MM.1S (cell line): ENCODE measurements at regions not wholly inside any gene's neighbourhood (a gene's known extent, or its start where the extent isn't known, plus 50 kb on each side); places are given as distances from the start of the nearest gene placed in this dataset.

Experiments used
- DNase-seq: peaks from one replicate; pipeline ENCODE4 v3.0.0-alpha.2; 2015
- H2AFZ ChIP-seq: fragments of 300-600 bp; sonication (generic); 2 replicates; pipeline ENCODE4 v1.6.0; 2016; ENCODE audit warnings: antibody characterized with exemption, low read length
- H3F3A ChIP-seq: fragments of 300-600 bp; sonication (generic); 2 replicates; pipeline ENCODE4 v1.6.1; 2016; ENCODE audit warnings: mild to moderate bottlenecking, antibody characterized with exemption, low read length, moderate library complexity, mixed read lengths; ENCODE audit not compliant: insufficient read depth
- H3K27ac ChIP-seq: fragments of 300-600 bp; sonication (generic); 2 replicates; pipeline ENCODE4 v1.5.1; 2016; ENCODE audit warnings: mild to moderate bottlenecking, low read length
- H3K27me3 ChIP-seq: fragments of 300-600 bp; sonication (generic); replicated peaks from 2 replicates; pipeline ENCODE4 v1.6.0; 2016; ENCODE audit warnings: low read length; ENCODE audit not compliant: insufficient read depth
- H3K36me3 ChIP-seq: fragments of 300-600 bp; sonication (generic); replicated peaks from 2 replicates; pipeline ENCODE4 v1.6.1; 2016; ENCODE audit warnings: mild to moderate bottlenecking, low read length, mixed read lengths; ENCODE audit not compliant: insufficient read depth
- H3K4me1 ChIP-seq: fragments of 300-600 bp; sonication (generic); 2 replicates; pipeline ENCODE4 v1.6.1; 2016; ENCODE audit warnings: low read length, mixed read lengths
- H3K4me2 ChIP-seq: fragments of 300-600 bp; sonication (generic); 2 replicates; pipeline ENCODE4 v1.6.0; 2016; ENCODE audit warnings: low read depth, low read length
- H3K4me3 ChIP-seq: fragments of 300-600 bp; sonication (generic); 2 replicates; pipeline ENCODE4 v1.5.1; 2016; ENCODE audit warnings: low read length, mixed read lengths
- H3K79me2 ChIP-seq: fragments of 300-600 bp; sonication (generic); 2 replicates; pipeline ENCODE4 v1.6.1; 2016; ENCODE audit warnings: mixed run types, low read length, mixed read lengths
- H3K9ac ChIP-seq: fragments of 300-600 bp; sonication (generic); 2 replicates; pipeline ENCODE4 v1.6.1; 2016; ENCODE audit warnings: low read length, mixed read lengths
- H3K9me2 ChIP-seq: fragments of 300-600 bp; sonication (generic); replicated peaks from 2 replicates; pipeline ENCODE4 v1.6.1; 2016; ENCODE audit warnings: mild to moderate bottlenecking, low read length, mixed read lengths; ENCODE audit not compliant: insufficient read depth
- H3K9me3 ChIP-seq: fragments of 300-600 bp; sonication (generic); replicated peaks from 2 replicates; pipeline ENCODE4 v1.6.1; 2016; ENCODE audit warnings: mild to moderate bottlenecking, low read length, mixed read lengths; ENCODE audit not compliant: insufficient read depth
- H4K20me1 ChIP-seq: fragments of 300-600 bp; sonication (generic); 2 replicates; pipeline ENCODE4 v1.6.1; 2016; ENCODE audit warnings: mild to moderate bottlenecking, low read length, moderate library complexity, mixed read lengths; ENCODE audit not compliant: insufficient read depth
- EZH2 ChIP-seq: fragments of 300-600 bp; sonication (generic); optimal IDR thresholded peaks from 2 replicates; pipeline ENCODE3; 2017; ENCODE audit warnings: low read depth, mild to moderate bottlenecking, antibody characterized with exemption, low read length, mixed read lengths
- EZH2phosphoT487 ChIP-seq: fragments of 300-600 bp; sonication (generic); IDR thresholded peaks from 2 replicates; pipeline ENCODE4 v1.6.1; 2018; ENCODE audit warnings: antibody characterized with exemption, low read length
- TF ChIP-seq, protein P1 (sequence below): fragments of 300-600 bp; sonication (generic); IDR thresholded peaks from 2 replicates; pipeline ENCODE4 v1.5.1; 2016; ENCODE audit warnings: antibody characterized with exemption, low read length, mixed read lengths

DNA sequence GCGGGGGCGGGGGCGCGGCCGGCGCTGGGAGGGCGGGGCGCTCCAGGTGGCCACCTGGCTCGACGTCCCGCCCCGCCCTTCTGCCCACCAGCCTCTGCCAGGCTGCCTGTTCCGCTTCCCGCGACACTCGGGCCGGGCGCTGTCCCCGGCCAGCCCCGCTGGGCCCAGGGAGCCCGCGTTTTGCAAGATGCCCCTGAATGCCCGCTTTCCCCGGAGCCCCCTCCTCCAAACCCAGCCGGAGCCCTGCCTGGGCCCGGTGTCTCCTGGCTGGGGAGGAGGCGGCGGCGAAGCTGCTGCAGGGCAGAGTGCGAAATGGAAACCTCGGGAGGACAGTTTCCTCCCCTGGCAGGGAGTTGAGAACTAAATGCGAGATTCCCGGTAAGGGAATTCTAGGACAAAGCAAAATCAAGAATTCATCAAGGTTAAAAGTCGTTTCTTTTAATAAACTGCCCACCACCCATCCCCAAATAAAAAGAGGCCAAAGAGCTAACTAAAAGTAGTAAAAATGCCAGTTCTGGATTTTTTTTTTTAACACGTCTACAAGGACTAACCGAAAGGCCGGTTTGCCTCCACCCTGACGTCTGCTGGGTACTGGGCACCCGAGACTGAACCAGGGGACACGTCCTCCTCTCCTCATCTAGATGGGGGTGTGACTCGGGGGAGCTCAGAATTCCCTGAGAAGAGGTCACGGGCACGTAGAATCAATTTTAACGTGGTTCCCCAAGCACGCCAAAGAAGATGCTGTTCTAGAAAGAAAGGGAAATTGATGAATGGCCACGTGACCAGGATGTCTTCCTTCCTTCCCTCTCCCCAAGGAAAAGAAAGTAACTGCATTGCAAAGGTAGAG is 200.4 kb upstream of the NFE2L3 start:
- Histone ChIP-seq H3K9me2 (no peaks in the 10 kb centered on the region), H3F3A (peaks cover 43% of the 10 kb centered on the region), H3K36me3 (no peaks in the 10 kb centered on the region), H3K4me1 (peaks cover 56% of the 10 kb centered on the region), H3K27ac (peak overlapping the region; percentile 88), H3K79me2 (peaks cover 24% of the 10 kb centered on the region), H3K9me3 (no peaks in the 10 kb centered on the region), H3K9ac (peak overlapping the region; percentile 97), H3K27me3 (no peaks in the 10 kb centered on the region), H2AFZ (peak overlapping the region; percentile 43; the same call in 1 of the 2 replicates), H3K4me2 (peak overlapping the region; percentile 96), H3K4me3 (peak overlapping the region; percentile 72), H4K20me1 (no peaks in the 10 kb centered on the region)
- DNase-seq = peak; percentile 25
- TF ChIP-seq EZH2phosphoT487 (no peak), EZH2 (no peak)
- TF ChIP-seq, protein P1, sequence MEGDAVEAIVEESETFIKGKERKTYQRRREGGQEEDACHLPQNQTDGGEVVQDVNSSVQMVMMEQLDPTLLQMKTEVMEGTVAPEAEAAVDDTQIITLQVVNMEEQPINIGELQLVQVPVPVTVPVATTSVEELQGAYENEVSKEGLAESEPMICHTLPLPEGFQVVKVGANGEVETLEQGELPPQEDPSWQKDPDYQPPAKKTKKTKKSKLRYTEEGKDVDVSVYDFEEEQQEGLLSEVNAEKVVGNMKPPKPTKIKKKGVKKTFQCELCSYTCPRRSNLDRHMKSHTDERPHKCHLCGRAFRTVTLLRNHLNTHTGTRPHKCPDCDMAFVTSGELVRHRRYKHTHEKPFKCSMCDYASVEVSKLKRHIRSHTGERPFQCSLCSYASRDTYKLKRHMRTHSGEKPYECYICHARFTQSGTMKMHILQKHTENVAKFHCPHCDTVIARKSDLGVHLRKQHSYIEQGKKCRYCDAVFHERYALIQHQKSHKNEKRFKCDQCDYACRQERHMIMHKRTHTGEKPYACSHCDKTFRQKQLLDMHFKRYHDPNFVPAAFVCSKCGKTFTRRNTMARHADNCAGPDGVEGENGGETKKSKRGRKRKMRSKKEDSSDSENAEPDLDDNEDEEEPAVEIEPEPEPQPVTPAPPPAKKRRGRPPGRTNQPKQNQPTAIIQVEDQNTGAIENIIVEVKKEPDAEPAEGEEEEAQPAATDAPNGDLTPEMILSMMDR = no peak

DNA sequence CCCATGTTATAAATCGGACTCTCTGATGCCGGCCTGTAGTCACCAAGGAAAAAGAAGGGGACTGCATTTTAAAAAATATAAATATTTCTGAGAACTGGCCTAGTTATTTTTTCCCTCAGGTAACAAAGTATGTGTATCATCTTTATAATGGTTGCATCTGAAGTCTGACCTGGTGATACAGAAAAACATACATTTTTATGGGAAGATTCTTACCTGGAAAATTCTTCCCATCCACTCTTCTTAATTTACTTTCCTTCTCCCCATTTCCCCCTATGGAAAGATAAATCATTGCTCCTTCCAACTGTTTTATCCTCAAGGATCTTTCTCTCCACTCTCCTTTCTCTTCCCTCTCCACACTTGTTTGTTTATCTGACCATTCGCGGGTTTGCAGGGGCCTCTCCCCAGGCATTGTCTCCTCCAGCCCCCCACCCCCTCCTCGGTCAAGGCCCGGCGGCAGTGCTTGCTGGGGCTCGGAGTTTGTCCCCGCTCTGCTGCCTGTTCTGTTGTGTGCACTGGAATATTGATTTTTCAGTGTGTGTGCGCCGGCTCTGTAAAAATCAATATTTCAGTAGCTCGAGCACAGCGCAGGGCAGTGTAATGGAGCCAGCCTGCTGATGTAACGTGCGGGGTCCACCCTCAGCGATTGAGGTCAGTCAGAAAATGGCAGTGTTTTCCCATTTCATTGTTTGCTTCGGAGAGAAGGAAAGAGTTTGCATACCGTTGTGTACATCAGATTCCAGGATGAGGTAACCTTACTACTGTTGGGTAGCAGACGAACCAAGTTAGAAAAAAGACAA is 199.5 kb upstream of the NFE2L3 start:
- Histone ChIP-seq H3K79me2 (peaks cover 24% of the 10 kb centered on the region), H3K9me3 (no peaks in the 10 kb centered on the region), H2AFZ (no peak overlapping the region), H3K36me3 (no peaks in the 10 kb centered on the region), H3K27ac (peak overlapping the region; percentile 88; the same call in 1 of the 2 replicates), H3K9ac (peak overlapping the region; percentile 97), H4K20me1 (no peaks in the 10 kb centered on the region), H3K4me2 (peak overlapping the region; percentile 96), H3K4me1 (peaks cover 47% of the 10 kb centered on the region), H3K27me3 (no peaks in the 10 kb centered on the region), H3F3A (peaks cover 35% of the 10 kb centered on the region), H3K9me2 (no peaks in the 10 kb centered on the region), H3K4me3 (no peak overlapping the region; the same call in 1 of the 2 replicates)
- TF ChIP-seq, protein P1 = no peak
- TF ChIP-seq EZH2 = no peak
- DNase-seq = no peak

- Histone ChIP-seq H3K79me2 (peaks cover 22% of the 10 kb centered on the region), H3K27ac (peak overlapping the region; percentile 30; the same call in 1 of the 2 replicates), H3K4me1 (peaks cover 33% of the 10 kb centered on the region), H4K20me1 (no peaks in the 10 kb centered on the region), H3K4me3 (no peak overlapping the region), H3K36me3 (no peaks in the 10 kb centered on the region), H3K27me3 (no peaks in the 10 kb centered on the region), H2AFZ (no peak overlapping the region), H3K9me3 (no peaks in the 10 kb centered on the region), H3K9me2 (no peaks in the 10 kb centered on the region), H3F3A (peaks cover 21% of the 10 kb centered on the region), H3K4me2 (peak overlapping the region; percentile 8; the same call in 1 of the 2 replicates), H3K9ac (no peak overlapping the region)
- TF ChIP-seq, protein P1 = no peak
- TF ChIP-seq EZH2phosphoT487 (no peak), EZH2 (no peak)
- peak; percentile 81 for DNase-seq
Observed at GRCh38 chr7:25953859-25954258, 198.1 kb upstream of the NFE2L3 start.
